HPDE6-E6E7 (cell line): ENCODE measurements at regions not wholly inside any gene's neighbourhood (a gene's known extent, or its start where the extent isn't known, plus 50 kb on each side); places are given as distances from the start of the nearest gene placed in this dataset.

ENCODE experiments used
- DNase-seq: peaks from one replicate; pipeline ENCODE4 v3.0.0; 2011; ENCODE audit warnings: missing footprints; ENCODE audit errors: extremely low spot score

DNA sequence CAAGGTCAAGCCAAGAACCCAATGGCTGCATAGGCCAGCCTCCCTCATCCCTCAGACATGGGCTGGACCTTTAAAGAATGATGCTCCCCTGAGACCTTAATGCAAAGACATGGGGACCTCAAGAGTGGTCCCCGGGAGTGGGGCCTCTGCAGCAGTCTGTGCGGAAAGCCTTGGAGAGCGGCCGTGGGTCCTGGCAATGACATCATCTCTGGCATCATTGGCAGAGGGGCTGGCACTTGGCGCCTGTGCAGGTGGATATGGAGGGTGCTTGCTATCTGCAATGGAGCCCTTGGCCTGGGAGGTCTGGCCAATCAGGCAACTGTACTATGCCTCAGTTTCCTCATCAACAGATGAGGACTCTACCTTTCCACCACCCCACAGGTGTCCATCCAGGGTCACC, 365.5 kb upstream of the MKI67 start:
- DNase-seq = no peak

DNA sequence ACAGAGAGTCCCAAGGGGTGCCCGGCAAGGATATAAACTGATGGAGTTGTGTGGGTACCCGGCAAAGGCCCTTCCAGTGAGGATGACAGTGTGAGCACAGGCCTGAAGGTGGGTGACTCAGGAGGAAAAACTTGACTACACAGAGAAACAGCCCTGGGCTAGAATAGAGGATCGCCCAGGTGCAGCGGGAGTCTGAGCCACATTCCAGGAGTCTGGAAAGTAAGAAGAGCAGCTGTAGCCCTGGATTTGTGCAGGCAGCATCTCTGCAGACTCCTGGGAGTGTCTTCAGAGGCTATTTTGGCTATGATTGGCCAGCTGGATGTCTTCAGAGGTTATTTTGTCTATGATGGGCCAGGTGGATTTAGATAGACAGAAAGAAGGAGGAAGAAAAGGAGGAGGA, 367.6 kb upstream of the MKI67 start:
- DNase-seq = no peak

DNA sequence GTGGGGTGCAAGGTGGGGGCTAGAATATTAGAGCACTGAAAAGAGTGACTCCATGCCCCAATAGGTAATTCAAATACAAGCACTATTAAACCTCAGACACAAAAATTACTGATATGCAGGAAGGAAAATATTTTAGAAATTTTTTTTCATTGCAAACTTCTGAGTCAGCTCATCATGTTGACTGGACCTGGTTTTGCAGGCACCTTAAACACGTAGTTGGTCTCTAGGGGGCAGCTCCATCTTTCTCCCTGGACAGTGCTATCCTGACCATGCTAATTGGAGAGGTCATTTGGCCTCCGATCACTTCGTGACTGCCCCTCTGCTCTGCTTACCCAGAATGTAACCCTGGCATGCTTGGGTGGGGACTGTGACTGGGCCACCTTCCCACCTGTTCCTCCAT, 368.4 kb upstream of the MKI67 start:
- DNase-seq = no peak

- DNase-seq = no peak
Measured at GRCh38 chr10:128497660-128498377, 371.6 kb upstream of the MKI67 start.

GRCh38 chr10:128498378-128498730, 372.1 kb upstream of the MKI67 start:
- no peak for DNase-seq

GRCh38 chr10:128498746-128499145, 372.5 kb upstream of the MKI67 start:
- DNase-seq = no peak

GRCh38 chr10:128499486-128499885, 373.3 kb upstream of the MKI67 start:
- DNase-seq = no peak

DNA sequence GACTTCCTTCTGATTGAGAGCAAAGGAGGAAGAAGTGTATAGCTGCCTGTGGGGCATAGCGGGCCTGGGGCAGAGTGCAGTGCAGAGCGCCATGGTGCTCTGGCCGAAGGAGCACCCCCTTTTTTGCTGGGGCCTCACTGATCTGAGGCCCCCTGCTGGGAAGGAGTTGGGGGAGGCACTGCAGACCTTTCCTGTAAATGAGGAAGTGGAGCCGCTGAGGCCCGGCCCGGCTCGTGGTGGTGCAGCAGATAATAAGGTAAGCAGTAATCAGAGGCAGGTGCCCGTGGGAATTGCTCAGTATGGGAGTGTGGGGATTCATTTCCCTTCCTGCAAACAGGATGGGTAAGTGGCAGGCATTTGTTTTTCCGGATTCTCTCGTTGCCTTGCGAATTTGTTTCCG, 373.7 kb upstream of the MKI67 start:
- DNase-seq = no peak

DNA sequence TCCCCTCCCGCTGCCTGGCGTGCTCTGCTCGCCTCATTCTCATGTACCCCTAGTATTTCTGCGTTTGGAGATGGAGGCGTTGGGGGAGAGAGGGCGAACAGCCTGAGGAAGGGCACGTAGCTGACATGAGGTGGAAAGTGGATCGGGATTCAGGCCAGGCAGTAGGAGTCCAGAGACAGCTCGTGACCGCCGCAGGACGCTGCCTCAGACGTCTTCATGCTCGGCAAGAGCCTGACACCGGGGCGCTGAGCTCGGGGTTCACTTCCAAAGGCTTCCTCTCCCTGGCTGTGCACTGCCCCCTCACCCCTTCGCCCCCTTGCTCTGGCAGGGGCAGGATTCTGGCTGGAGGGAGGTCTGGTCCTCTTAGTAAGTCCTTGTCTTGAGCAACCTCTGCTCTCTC, 374.4 kb upstream of the MKI67 start:
- no peak for DNase-seq

GRCh38 chr10:128505346-128505745, 379.1 kb upstream of the MKI67 start:
- DNase-seq = no peak

DNA sequence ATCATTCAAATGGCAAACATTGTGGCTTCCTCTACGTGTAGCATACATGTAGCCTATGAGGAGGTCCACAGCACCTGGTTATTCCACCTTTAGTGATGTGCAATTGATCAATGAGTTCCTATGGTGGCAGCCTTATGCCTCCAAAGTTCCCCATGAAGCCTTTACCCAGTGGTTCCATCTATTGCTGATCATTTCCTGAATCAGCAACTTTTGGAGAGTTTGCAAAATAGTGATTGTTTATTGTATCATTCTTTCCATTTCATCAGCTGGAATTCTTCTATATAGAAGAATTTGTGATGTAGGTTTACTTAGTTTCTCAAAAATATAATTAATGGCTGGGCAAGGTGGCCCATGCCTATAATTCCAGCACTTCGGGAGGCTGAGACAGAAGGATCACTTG, 380.2 kb upstream of the MKI67 start:
- no peak for DNase-seq

GRCh38 chr10:128507066-128507465, 380.8 kb upstream of the MKI67 start:
- no peak for DNase-seq

GRCh38 chr10:128511284-128511683, 385.1 kb upstream of the MKI67 start:
- no peak for DNase-seq

DNA sequence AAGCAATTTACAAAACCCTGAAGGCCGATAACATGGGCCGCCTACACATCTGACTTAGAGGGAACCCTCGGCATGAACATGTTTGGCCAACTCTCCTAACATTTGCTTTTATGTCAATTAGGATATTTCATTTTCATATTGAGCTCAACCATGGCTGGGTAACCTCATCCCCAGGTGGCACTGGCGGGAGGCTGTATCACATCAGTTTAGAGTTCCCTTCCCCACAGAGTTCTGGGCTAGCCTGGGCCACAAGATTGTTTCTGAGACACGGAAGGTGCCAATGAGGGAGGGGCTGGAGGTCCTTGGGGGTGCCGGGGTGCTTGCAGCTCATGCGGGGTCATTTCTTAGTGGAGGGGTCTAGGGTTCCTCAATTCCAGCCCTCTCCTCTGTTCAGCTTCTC, 386.5 kb upstream of the MKI67 start:
- DNase-seq = no peak

DNA sequence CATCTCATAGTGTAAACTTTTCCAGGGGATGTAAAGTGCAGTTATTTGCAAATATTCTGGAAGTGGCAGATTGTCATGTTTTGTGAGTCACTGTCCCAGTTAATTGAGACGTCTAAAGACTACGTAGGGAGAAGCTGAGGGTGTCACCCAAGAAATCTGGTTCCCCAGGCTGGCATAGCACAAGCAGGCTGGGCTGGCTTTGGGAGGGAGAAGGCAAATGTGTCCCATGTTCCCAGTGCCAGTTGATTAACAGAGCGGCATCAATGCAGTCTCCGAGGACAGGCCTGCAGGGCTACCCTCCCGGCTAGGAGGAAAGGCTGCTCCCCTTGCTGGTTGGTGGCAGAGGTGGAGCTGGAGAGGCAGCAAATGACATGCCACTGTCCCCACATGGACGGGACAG, 388.3 kb upstream of the MKI67 start:
- DNase-seq = no peak

DNA sequence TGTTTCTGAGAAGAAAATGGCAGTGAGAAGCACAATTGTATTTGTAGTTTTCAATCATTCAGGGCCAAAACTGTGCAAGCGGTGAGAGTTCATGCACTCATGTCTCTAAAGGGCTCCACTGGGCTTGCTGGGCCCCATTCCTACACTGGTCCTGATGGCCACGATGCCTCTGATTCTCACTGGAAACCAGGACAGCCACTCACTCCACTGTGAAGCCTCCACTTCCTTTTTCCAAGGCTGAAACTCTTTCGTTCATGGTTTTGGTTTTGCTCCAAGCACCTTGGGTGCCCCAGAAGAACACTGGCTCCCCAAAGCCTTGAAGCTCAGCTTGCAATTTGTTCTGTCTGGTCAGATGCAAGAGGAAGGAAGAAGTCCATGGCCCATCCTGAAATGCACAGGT, 390.0 kb upstream of the MKI67 start:
- no peak for DNase-seq

DNA sequence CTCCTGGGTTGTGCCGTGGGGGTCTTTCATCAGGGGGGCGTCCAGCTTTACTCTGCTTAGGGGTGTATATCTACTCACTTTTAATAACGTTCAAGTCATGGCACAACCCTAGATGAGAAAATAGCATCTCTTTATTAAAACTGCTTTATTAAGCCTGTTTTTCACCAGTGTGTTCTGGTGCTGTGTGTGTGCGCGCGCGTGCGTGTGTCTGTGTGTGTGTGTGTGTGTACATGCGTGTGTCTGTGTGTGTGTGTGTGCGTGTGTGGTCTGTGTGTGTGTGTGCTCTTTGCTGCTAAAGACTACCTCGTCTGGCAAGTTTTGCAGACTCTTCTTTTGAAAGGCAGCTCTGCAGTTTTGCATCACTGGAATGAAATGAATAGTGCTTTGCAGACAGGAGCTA, 390.9 kb upstream of the MKI67 start:
- DNase-seq = no peak

- DNase-seq = no peak
Measured at GRCh38 chr10:128518000-128518399, 391.8 kb upstream of the MKI67 start.

DNA sequence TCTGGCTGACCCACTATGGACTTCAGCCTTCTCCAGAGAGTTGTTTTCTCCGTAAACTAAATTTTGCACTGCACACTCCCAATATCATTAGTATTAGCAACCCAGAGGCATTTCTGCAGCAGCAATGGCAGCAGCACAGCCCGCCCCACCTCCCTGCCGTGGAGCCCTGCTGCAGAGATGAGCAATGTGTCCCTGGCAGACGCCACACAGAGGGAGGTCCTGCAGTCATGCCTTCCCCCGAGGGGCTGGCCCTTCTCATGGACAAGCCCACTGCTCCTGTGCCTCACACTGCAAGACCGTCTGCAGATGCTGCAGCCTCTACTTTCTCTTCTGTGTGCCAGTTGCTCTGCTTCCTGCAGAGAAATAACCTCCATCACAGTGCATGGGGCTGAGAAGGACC, 393.4 kb upstream of the MKI67 start:
- no peak for DNase-seq

GRCh38 chr10:128520211-128520815, 394.1 kb upstream of the MKI67 start:
- DNase-seq = no peak

GRCh38 chr10:128522551-128523308, 396.5 kb upstream of the MKI67 start:
- no peak for DNase-seq

- no peak for DNase-seq
Measured at GRCh38 chr10:128525444-128525843, 399.2 kb upstream of the MKI67 start.

DNA sequence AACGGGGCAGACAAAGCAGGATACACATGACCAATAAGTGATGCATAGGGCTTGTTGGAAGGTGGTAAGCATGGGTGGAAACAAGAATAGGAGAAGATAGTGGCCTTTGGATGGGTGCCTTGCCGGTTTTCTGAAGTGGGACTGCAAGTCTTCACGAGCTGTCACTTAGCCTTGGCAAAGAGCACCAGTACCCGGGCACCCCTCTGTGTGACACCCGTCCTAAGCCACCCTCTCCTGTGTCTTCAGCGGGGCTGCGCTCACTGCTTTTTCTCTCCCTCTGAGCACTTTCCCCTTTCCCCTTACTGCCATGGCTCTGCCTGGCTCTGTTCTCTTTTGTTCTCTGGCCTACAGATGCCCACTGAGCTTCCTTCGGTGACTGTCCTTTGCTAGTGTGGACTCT, 399.7 kb upstream of the MKI67 start:
- DNase-seq = no peak
